ENCODE measurements at regions not wholly inside any gene's neighbourhood (a gene's known extent, or its start where the extent isn't known, plus 50 kb on each side); places are given as distances from the start of the nearest gene placed in this dataset.
"Not testable (repeated sequence)": the region's sequence is repeated elsewhere in the genome, so short reads cannot be mapped to it uniquely, and the experiment has no call there.

DNA sequence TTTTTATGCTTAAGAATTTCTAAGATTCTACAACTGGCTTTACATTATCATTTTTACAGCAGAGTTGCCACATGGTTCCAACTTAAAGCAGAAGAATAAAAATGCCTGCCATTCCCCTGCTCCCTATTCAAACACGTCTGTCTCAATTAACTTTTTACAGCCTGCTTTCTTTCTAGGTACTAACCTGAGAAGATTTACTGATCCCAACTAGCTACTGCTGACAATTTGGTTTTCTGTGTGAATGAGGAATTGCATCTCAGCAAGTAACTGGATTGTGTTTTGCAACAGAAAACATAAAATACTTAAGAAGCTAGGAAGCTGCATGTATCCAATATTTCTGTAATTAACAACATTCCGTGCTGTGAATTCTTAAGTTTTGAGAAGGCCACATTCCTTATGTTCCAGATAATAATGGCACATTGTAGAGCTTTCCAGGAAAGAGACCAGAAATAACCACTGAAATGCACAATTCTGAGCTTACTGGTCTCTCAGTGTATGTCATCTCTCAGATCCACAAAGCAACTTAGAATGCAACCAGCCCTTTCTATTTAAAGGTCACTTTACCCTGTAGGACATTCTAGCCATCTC lies 306.8 kb upstream of the NMUR2 start:
- no peak for DNase-seq

- DNase-seq = no peak
Measured at GRCh38 chr5:152717393-152717792, 312.3 kb upstream of the NMUR2 start.

DNA sequence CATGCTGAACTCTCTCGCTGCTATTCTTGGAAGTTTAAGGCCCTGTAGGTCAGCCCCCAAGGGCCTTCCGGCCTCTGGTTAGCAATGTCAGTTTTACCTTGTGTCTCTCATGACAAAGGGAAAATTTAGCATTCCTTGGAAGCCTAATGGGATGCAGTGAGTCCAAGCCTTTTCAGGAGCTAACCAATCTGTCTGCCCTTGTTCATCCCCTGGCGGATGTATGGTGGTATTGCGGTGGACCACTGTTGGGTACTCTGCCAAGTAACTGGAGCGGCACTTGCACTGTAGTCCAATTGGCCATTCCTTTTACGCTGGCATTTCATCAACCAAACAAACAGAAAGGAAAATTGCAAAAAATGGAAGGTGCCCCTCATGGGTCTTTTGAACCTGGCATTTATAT lies 318.4 kb upstream of the NMUR2 start:
- DNase-seq = no peak

DNA sequence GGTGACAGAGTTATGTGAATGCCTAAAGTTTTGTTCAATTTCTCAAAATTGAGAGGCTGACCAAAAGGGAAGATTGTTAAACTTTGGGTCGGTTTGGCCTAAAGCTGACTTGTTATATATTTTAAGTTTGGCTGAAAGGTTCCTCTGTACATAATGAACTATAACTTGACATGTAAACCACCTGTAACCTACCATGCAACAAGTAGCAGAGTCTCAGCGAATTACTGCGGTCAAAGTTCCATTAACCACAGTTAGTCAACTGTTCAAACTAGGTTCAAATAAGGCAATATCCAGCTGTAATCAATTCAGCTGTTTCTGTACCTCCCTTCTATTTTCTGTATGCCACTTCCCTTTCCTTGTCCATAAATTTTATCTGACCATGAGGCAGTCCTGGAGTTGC lies 325.1 kb upstream of the NMUR2 start:
- DNase-seq = no peak

- DNase-seq = no peak
Measured at GRCh38 chr5:152736906-152737305, 331.8 kb upstream of the NMUR2 start.

DNA sequence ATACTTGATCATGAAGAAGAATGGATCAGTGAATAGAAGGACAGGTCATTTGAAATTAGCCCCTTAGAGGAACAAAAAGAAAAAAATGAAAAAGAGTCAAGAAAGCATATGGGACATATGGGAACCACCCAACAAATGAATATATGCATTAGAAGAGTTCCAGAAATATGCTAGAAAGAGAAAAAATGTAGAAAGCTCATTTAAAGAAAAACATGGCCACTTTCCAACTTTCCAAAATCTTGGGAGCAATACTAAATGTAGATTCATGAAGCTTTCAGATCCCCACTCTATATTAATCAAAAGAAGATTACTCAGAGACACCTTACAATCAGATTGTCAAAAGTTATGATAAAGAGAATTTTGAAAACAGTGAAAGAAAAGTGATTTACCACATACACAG lies 334.8 kb upstream of the NMUR2 start:
- no peak for DNase-seq

GRCh38 chr5:152741126-152741525 lies 336.0 kb upstream of the NMUR2 start:
- not testable (repeated sequence) for DNase-seq

DNA sequence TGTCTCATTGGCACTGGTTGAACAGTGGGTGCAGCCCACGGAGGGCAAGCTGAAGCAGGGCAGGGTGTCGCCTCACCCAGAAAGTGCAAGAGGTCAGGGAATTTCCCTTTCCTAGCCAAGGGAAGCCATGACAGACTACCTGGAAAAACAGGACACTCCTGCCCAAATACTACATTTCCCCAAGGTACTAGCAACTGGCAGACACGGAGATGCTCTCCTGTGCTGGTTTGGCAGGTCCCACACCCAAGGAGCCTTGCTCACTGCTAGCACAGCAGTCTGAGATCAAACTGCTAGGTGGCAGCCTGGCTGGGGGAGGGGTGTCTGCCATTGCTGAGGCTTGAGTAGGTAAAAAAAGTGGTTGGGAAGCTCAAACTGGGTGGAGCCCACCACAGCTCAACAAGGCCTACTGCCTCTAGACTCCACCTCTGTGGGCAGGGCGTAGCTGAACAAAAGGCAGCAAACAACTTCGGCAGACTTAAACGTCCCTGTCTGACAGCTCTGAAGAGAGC lies 382.7 kb upstream of the NMUR2 start:
- not testable (repeated sequence) for DNase-seq

- DNase-seq = no peak
Measured at GRCh38 chr5:152801886-152802285, 396.8 kb upstream of the NMUR2 start.

DNA sequence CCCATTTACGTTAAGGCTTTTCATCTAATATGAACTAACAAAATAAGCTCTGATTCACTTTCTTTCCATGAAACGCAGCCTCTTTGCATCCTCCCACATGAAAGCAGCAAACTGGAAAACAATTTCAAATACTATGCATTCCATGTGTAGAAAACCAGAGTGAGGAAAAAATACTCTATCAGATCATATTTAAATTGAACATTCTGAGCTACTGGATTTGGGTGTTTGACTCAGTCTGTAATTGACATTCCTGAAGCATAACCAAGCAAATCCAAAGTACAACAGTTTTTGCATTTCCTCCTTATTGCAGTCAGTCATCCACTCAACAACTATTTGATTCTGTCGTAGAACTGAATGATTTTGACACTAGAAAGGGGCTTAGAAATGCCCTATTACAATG lies 399.1 kb upstream of the NMUR2 start:
- no peak for DNase-seq

DNA sequence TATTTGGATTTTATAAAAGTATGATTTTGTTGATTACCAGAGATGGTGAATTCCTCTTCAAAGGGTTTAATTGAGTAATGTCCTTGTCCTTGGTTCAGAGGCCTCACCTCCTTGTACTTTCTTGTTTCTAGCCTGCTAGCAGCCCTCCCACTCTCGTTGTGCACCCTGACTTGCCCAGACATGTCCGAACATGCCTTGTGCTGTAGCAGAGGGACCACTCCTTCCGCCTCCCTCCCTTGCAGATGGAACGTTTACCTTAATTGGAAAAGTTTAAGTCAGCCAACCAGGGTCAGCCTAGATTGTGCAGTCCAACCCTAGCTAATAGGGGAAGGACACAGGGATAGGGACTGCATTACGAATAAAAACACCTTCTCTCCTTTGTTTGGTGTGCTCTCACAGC lies 406.9 kb upstream of the NMUR2 start:
- DNase-seq = no peak

DNA sequence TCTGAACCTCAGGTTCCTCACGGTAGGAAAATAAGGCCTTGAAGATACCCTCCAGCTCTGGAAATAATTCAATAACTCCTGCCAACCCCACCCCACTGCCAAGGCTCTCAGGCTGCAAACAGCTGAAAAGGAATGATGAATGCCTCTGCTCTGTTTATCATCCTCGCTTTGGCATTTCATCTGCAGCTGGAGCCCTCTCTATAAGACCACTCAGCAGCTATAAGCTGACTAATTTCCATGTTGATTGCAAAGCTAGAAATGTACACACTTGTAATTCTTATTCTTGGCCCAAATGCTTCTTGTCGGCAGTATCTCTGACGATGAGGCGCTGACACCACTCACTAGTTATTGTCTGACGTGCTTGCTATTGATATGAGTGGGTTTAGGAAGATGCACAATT lies 408.4 kb upstream of the NMUR2 start:
- DNase-seq = no peak

- DNase-seq = no peak
Measured at GRCh38 chr5:152819891-152820290, 414.8 kb upstream of the NMUR2 start.

GRCh38 chr5:152824316-152824715 lies 419.2 kb upstream of the NMUR2 start:
- DNase-seq = no peak

DNA sequence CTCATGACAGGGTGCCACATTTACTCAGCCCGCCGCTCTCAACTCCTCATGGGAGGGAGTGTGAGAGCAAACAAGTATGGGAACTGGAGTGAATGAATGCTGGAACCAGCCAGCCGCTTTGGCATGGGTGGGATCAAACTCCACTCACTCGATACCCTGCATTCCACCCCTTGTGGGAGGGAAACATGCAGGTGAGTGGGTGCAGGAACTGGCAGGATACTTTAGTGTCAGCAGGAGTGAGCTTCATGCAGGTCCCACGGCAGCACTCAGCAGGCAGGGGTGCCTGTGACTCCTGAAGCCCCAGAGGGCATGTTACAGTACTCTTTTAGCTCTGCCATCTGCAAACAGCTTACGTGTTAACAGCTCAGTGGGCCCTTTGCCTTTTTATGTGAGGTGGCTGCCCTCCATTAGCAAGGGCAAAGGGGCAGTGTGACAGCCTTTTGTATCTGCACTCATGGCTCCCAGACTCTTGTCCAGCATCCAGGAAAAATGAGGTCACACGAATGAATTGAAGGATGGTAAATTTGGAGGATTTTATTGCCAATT lies 433.2 kb upstream of the NMUR2 start:
- DNase-seq = no peak

- no peak for DNase-seq
Measured at GRCh38 chr5:152844713-152845112, 439.6 kb upstream of the NMUR2 start.

- no peak for DNase-seq
Measured at GRCh38 chr5:152853361-152853760, 448.3 kb upstream of the NMUR2 start.

- no peak for DNase-seq
Measured at GRCh38 chr5:152855441-152855840, 450.4 kb upstream of the NMUR2 start.

- DNase-seq = no peak
Measured at GRCh38 chr5:152861231-152861630, 456.2 kb upstream of the NMUR2 start.

DNA sequence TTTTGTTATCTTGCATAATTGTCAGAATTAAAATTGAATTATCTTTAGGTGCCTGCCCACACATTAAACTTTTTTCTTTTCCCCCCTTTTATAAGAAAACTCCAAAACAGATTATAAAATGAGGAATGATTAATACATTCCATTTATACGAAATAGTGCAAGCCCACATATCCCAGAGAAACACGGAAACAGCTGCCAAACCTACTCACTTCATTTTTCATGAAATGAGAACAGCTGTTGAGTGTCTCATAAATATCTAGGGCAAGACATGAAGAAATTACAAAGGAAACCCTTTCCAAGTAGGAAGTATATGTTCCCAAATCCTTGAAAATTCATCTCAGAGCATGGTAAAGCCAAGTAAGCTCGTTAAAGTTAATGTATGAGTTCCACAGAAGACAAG lies 459.4 kb upstream of the NMUR2 start:
- no peak for DNase-seq

DNA sequence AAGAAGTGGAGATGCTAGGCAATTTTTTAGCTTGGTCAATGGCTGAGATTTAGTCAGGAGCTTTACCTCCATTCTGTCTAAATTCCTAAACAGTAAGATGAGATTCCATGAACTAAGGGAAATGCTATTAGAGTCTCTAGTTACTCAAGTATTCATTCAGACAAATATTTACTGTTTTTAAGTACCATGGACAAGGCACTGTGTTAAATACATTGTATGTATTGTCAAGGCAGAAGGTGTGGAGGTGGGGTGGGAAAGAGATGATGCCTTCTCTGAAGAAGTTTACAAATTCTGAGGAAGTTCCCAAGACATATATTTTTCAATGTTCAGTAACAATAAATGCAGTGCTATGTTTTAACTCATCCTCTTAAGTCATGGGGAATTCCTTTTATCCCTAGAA lies 459.9 kb upstream of the NMUR2 start:
- DNase-seq = no peak

GRCh38 chr5:152869971-152870370 lies 464.9 kb upstream of the NMUR2 start:
- DNase-seq = no peak

DNA sequence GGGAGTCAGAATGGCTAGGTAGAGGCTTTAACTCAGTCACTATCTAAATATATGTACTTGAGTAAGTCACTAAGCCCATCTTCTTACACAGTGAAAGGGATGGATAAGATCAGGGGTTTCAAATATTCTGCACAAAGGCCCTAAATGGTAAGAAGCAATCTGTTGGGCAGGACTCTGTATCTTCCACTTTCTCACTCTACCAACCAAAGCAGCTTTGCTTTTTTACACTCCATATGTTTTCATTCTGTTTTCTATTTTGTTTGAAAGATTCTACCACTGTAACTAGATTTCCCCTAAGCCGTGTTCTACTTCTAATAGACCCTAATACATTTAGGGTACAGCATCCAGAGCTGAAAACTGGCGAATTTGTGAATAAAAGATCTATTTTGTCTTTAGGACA lies 477.5 kb upstream of the NMUR2 start:
- no peak for DNase-seq

- no peak for DNase-seq
Measured at GRCh38 chr5:152883066-152883775, 478.1 kb upstream of the NMUR2 start.

DNA sequence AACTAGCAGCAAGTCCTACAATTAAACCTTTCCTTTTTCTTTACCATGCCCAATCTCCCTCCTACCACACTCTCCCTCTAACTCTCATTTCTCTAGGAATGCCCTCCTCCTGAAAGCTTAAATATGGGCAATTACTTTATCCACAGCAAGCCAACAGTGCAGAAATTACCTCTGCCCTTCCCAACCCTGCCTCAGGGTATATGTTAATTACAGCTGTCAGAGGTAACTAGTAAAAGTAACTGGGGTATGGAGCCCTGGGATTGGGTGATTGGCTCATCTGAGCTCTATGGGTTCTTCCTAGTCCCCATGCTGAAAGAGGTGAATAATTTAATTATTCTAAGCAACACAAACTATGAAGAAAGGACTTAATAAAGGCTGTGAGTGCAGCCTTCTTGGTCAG lies 478.9 kb upstream of the NMUR2 start:
- no peak for DNase-seq

Measured in activated CD4-positive, alpha-beta T cell treated with anti-CD3 and anti-CD28 coated beads, Interleukin-10, Interleukin-2, amounts not matched to agents 100 ng/mL and 50 ng/mL, durations not matched to agents 16 hours and 8 hours (primary cell).